Right cardiac atrium (tissue), 5 donors: ENCODE measurements at regions not wholly inside any gene's neighbourhood (a gene's known extent, or its start where the extent isn't known, plus 50 kb on each side); places are given as distances from the start of the nearest gene placed in this dataset.

ENCODE experiments used
- ATAC-seq, 2 donors: fragments of 200-7000 bp; cut with Tn5 transposase; one replicate each; pipeline versions ENCODE4 v1.8.0 to v1.9.1; 2020; ENCODE audit warnings: moderate library complexity in 2 of 2, mild to moderate bottlenecking in 1 of 2
- DNase-seq, 3 donors: peaks; one replicate each; pipeline ENCODE4 v3.0.0-alpha.2; 2020
- H3K27ac ChIP-seq: one replicate; pipeline ENCODE4 v1.5.1; 2013; ENCODE audit warnings: mild to moderate bottlenecking, low read length, control low read depth, moderate library complexity
- H3K27me3 ChIP-seq: one replicate; pipeline ENCODE4 v1.6.1; 2013; ENCODE audit not compliant: control insufficient read depth, insufficient read depth
- H3K4me1 ChIP-seq: one replicate; pipeline ENCODE4 v1.6.1; 2013; ENCODE audit warnings: low read length; ENCODE audit not compliant: control insufficient read depth, insufficient read depth
- H3K4me3 ChIP-seq: one replicate; pipeline ENCODE4 v1.5.1; 2013; ENCODE audit warnings: low read length, control low read depth
- H3K9me3 ChIP-seq: one replicate; pipeline ENCODE4 v1.6.1; 2013; ENCODE audit warnings: low read length; ENCODE audit not compliant: control insufficient read depth
- WGBS: extraction: QIAGEN DNeasy Blood & Tissue Kit; methylation state at CpG from one replicate; pipeline ENCODE4 v1.1.7; 2013; 5-methylcytosine and 5-hydroxymethylcytosine counted together
- intact Hi-C, 4 donors: fragments of 100-400 bp; cut with DNase I; formaldehyde crosslinking; loops; one replicate each; pipeline versions ENCODE4 v1.11.0 to v1.14.0; 2022 to 2023
- donor health status: healthy with polysubstance abuse.
- donor health status: DM: no; HTN: yes; CAD: no.
- donor health status: DM: no; HTN: no; CAD: no.
- donor health status: DM: no; HTN: yes; CAD: no; lungs with severe emphysema.
- donor health status: DM: yes; HTN: yes; CAD: no.

DNA sequence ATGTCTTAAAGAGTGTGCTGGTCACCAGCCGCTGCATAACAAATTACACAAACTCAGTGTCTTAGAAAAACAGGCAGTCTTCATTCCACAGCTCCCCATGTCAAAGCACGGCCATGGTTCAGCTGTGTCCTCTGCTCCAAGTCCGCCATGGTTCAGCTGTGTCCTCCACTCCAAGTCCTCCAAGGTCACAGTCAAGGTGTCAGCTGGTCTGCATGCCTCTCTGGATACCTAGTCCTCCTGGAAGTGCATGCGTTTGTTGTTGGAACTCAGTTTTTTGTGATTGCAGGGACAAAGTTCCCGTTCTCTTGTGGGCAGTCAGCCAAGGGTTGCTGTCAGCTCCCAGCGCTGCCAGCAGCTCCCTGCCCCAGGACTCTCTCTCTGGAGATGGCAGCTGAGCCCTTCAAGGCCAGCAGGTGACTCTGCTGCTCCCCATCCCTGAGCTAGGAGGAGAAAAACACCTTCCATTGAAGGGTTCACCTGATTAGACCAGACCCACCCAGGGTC lies 304.0 kb upstream of the MYT1L start:
- ATAC-seq = no peak
- DNase-seq = no peak
- Histone ChIP-seq H3K27ac (no peak overlapping the region), H3K4me3 (no peak overlapping the region), H3K4me1 (no peaks in the 10 kb centered on the region), H3K27me3 (no peaks in the 10 kb centered on the region), H3K9me3 (no peaks in the 10 kb centered on the region)
- intact Hi-C loops = no loop called here
- 82% methylated on average over 6 of the region's 6 CpGs for WGBS

DNA sequence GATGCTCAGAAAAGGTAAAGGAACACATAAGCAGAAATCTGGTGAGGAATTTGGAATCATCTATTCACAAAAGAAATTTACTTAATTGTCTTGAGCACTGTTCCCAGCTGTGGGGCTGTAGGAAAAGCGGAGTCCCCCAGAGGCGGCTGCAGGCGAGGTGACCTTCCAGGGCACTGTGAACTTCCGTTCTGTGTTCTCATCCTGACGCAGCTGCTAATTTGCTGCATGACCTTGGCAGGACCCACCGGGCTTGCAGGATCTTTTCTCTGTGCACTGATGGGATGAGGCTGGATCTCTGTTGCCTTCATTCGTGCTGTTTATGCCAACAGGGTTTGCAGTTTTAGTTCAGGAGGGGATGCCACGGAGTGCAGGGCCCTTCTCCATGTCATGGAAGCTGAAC lies 301.9 kb upstream of the MYT1L start:
- ATAC-seq (no peak), DNase-seq (no peak)
- intact Hi-C loops = no loop called here
- no peaks in the 10 kb centered on the region for H3K4me1 ChIP-seq
- 45% methylated on average over 8 of the region's 8 CpGs for WGBS
- no peak overlapping the region for H3K4me3 ChIP-seq
- H3K27ac ChIP-seq = no peak overlapping the region
- no peaks in the 10 kb centered on the region for H3K27me3 ChIP-seq
- no peaks in the 10 kb centered on the region for H3K9me3 ChIP-seq

DNA sequence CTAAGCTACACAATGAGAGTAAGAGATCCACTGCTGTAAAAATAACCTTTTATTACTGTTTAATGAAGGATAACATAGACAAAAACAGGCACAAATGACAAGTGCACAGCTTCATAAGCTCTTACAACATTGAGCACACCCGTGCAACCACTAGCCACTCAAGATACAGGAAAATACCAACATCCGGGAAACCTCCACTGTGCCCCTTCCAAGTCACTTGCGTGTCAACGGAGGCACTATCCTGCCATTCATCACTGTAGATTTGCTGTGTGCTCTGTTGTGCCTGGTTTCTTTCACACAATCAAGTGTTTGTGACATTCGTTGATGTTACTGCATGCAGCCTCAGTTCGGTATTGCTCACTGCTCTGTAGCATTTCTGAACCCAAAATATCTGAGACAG lies 292.9 kb upstream of the MYT1L start:
- Histone ChIP-seq H3K27me3 (no peaks in the 10 kb centered on the region), H3K4me3 (no peak overlapping the region), H3K9me3 (no peaks in the 10 kb centered on the region), H3K4me1 (no peaks in the 10 kb centered on the region), H3K27ac (no peak overlapping the region)
- DNase-seq (no peak), ATAC-seq (no peak)
- intact Hi-C loops = no loop called here
- WGBS = 43% methylated on average over 6 of the region's 6 CpGs

DNA sequence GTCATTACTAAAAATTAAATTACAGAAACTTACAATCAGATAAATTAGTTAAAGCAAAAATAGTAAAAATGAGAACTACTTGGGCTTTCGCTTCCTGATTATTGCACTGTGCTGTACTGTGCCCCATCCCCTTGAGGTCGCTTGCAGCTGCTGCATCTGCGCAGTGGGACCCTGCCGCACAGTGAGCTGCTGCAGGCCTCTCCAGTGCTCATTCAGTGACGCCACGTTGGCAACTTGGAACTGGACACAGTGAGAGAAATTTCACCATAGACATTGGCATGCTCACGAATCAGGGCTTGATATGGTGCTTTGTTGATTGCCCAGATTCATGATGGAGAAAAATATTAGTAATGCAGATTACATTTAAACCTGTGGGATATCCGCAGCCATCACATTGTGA lies 290.8 kb upstream of the MYT1L start:
- intact Hi-C loops = no loop called here

DNA sequence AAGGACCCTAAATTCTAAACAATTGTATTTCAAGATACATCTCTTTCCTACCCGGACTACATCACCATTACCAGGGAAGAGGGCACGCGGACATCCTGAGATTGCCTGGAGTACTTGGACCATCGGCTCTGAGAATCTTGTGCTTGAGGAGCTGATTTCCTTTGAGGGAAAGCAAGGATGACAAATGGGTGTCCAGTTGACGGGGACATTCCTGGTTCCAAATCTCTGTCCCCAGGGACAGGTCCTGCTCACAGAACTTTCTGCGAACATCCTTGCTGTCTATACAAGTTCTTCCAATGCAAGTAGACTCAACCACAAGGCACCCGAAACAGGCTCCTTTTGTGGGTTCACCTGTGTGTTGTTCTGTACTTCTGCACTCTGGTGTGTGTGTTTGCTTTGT lies 289.5 kb upstream of the MYT1L start:
- no peaks in the 10 kb centered on the region for H3K9me3 ChIP-seq
- H3K27me3 ChIP-seq = no peaks in the 10 kb centered on the region
- H3K27ac ChIP-seq = no peak overlapping the region
- DNase-seq (no peak), ATAC-seq (no peak)
- 63% methylated on average over 7 of the region's 7 CpGs for WGBS
- no peak overlapping the region for H3K4me3 ChIP-seq
- no peaks in the 10 kb centered on the region for H3K4me1 ChIP-seq
- intact Hi-C loops = no loop called here

More for the DNA sequence above, 290.8 kb upstream of the MYT1L start:
- H3K9me3 ChIP-seq = no peaks in the 10 kb centered on the region
- 85% methylated on average over 8 of the region's 8 CpGs for WGBS
- H3K27ac ChIP-seq = no peak overlapping the region
- no peaks in the 10 kb centered on the region for H3K4me1 ChIP-seq
- H3K27me3 ChIP-seq = no peaks in the 10 kb centered on the region
- no peak overlapping the region for H3K4me3 ChIP-seq
- ATAC-seq (no peak), DNase-seq (no peak)

DNA sequence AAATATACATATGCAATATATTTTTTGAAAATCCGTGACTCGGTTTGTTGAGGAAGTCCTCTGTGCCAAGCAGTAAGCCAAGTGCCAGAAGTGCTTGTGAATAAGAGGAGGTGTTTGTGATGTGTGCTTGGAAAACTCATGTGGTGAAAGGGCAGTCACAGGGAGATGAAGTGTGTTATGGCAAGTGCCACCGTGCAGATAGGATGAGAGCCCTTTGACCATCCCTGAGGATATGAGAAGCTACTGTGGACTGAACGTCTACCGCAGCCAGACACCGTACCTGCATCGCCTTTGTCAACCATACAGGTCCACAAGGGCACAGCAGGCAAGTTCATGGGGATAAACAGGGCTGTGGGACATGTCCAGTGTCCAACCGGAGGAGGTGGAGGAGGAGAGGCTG lies 288.9 kb upstream of the MYT1L start:
- H3K4me3 ChIP-seq = no peak overlapping the region
- H3K27ac ChIP-seq = no peak overlapping the region
- no peak for DNase-seq
- intact Hi-C loops = no loop called here
- no peaks in the 10 kb centered on the region for H3K4me1 ChIP-seq
- 69% methylated on average over 8 of the region's 8 CpGs for WGBS
- peak in 1 of 2 donors; percentile 45 for ATAC-seq
- no peaks in the 10 kb centered on the region for H3K27me3 ChIP-seq
- H3K9me3 ChIP-seq = no peaks in the 10 kb centered on the region

DNA sequence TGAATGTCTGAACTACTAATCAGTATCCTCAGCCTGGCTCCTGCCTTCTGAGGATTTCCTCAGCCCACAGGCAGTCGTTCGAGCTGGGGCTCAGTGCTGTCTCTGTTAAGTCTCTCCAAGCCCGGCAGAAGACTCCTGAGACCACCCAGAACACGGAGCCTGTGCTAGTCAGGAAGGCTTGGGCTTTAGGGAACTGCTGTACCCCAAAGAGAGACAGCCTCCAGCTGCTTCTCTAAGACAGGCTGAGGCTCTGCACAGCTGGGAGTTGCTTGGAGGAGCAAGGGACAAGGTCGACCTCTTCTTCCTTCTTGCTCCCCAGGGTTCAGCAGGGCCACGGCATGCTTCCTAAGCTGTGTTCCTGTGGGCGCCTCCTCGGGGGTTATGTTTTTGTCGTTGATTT lies 283.4 kb upstream of the MYT1L start:
- Histone ChIP-seq H3K4me1 (no peaks in the 10 kb centered on the region), H3K4me3 (no peak overlapping the region), H3K27ac (no peak overlapping the region), H3K9me3 (no peaks in the 10 kb centered on the region), H3K27me3 (no peaks in the 10 kb centered on the region)
- DNase-seq = no peak
- intact Hi-C loops = no loop called here
- WGBS = 65% methylated on average over 9 of the region's 9 CpGs
- no peak for ATAC-seq

DNA sequence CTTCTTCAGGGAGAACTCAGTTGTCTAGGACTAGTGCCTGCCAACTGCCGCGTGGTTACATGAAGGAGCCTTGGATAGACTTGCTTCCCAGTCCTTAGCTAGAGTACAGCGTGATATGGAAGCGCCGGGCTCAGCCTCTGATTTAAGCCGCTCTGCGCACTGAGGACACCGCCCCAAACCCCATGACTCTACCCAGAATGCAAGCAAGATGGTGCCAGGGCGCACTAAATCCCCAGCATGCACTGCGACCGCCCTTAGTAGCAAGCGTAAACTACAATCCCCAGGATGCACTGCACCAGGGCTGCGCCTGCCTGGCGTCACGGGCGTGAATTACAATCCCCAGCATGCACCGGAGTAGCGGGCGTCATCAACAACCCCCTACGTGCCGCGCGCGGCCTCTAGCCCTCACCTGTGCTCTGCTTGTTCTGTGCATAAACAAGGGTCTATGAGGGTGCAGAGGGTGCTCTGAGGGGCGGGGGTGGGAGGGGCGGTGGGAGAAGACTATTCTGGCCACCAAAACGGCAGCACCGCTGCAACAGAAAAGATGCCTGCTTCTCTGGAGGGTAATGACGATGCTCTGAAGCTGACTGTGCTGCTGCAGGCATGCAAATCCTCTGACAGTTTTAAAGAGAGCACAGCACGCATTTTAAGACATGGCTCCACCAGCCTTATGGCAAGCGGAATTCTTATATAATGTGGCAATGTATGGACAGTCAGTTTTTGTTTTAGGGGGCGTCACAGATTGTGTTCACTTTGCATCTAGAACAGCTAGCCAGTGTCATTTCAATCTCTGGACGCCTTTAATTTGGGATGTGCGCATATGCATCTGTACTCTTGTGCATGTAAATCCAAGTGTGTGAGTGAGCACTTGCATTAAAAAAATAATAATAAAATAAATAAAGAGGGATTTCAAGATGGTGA lies 282.5 kb upstream of the MYT1L start:
- Histone ChIP-seq H3K27me3 (no peaks in the 10 kb centered on the region), H3K9me3 (no peaks in the 10 kb centered on the region), H3K4me1 (no peaks in the 10 kb centered on the region), H3K27ac (peak overlapping the region; percentile 70), H3K4me3 (peak overlapping the region; percentile 59)
- ATAC-seq = peak; percentile 100
- DNase-seq = peak; percentile 92 to 96 (median 94)
- WGBS = 9% methylated on average over 34 of the region's 34 CpGs
- intact Hi-C loops = no loop called here

DNA sequence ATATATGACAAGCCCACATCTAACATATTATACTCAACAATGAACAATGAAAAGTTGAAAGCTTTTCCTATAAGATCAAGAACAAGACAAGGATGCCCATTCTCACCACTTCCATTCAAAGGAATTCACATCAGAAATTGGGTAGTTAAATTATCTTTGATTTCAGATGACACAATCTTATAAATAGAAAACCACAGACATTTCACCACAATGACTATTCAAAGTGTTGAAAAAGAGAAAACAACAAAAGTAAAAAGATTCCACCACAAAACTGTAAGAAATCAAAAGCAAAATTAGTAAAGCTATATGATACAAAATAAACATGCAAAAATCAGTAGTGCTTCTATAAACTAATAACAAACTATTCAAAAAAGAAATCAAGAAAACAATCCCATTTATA lies 279.7 kb upstream of the MYT1L start:
- H3K27ac ChIP-seq = no peak overlapping the region
- no peak for ATAC-seq
- intact Hi-C loops = no loop called here
- no peaks in the 10 kb centered on the region for H3K4me1 ChIP-seq
- no peaks in the 10 kb centered on the region for H3K9me3 ChIP-seq
- DNase-seq = no peak
- no peak overlapping the region for H3K4me3 ChIP-seq
- no peaks in the 10 kb centered on the region for H3K27me3 ChIP-seq

DNA sequence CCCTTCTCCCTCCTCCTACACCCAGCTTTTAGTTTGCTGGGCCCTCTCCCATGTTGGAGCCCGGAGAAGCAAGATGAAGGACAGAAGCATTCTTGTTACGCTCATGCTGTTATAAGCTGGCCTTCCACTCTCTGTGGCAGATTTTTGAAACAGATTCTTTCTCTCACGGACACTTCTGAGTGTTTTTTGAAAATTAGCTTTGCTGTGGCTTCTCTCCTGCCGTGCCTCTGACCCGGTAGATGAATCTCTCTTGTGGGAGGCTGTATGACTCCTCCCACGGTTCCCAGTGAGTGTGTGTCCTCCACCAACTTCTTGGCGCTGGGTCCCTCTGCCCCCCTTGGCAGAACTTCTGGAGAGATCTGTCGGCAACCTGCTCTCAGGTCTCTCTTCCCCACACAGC lies 269.3 kb upstream of the MYT1L start:
- DNase-seq = no peak
- Histone ChIP-seq H3K9me3 (no peaks in the 10 kb centered on the region), H3K4me1 (no peaks in the 10 kb centered on the region), H3K27ac (no peak overlapping the region), H3K27me3 (no peaks in the 10 kb centered on the region), H3K4me3 (no peak overlapping the region)
- 42% methylated on average over 8 of the region's 8 CpGs for WGBS
- intact Hi-C loops = no loop called here
- no peak for ATAC-seq

DNA sequence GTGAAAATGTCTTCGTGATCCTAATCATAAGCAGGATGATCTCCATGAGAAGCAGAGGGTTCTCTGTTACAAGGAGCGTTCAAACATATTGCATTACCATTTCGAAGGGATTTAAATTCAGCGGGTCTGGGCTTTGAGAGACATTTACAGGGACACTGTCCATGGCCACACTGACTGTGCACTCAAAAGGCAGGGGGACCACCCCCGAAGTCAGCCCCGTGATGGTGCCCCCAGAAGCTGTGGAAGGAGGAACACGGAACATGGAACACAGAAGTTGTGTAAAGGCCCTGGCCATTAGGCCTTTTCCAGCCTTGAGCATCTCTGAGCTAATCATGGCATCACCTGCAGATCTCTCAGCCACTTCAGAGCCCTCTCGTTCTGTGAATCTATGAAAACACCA lies 268.4 kb upstream of the MYT1L start:
- intact Hi-C loops = no loop called here
- no peaks in the 10 kb centered on the region for H3K9me3 ChIP-seq
- H3K4me1 ChIP-seq = no peaks in the 10 kb centered on the region
- H3K4me3 ChIP-seq = no peak overlapping the region
- DNase-seq (no peak), ATAC-seq (no peak)
- WGBS = 88% methylated on average over 8 of the region's 8 CpGs
- H3K27me3 ChIP-seq = no peaks in the 10 kb centered on the region
- H3K27ac ChIP-seq = no peak overlapping the region
